ENCODE measurements at regions not wholly inside any gene's neighbourhood (a gene's known extent, or its start where the extent isn't known, plus 50 kb on each side); places are given as distances from the start of the nearest gene placed in this dataset.

- DNase-seq, result no peak
- Histone ChIP-seq H2BK120ac (ENCODE audit: low read depth, low read length, poor library complexity, severe bottlenecking) (no peak overlapping the region), H4K5ac (ENCODE audit: insufficient read length, low read depth, low read length) (no peak overlapping the region), H3K27ac (ENCODE audit: insufficient read length, low read depth, low read length) (no peak overlapping the region), H4K91ac (ENCODE audit: insufficient read length, low read depth, low read length) (no peak overlapping the region), H2BK15ac (ENCODE audit: low read depth, low read length) (no peak overlapping the region), H3K79me1 (ENCODE audit: insufficient read depth, low read depth, low read length, poor library complexity, severe bottlenecking) (no peaks in the 10 kb centered on the region), H3K9me3 (ENCODE audit: control insufficient read depth, low read depth, low read length) (no peaks in the 10 kb centered on the region), H3K9ac (ENCODE audit: extremely low read depth, insufficient read length, low read length) (no peak overlapping the region), H3K4me1 (ENCODE audit: insufficient read depth, low read length) (no peaks in the 10 kb centered on the region), H3K18ac (ENCODE audit: insufficient read length, low read depth, low read length) (no peak overlapping the region), H4K8ac (replicated peaks; ENCODE audit: insufficient read length, low read depth, low read length) (no peak overlapping the region), H3K79me2 (ENCODE audit: insufficient read depth, low read length) (no peaks in the 10 kb centered on the region), H3K4me2 (ENCODE audit: insufficient read depth, insufficient read length, low read length) (no peak overlapping the region), H3K56ac (ENCODE audit: insufficient read length, low read depth, low read length) (no peak overlapping the region), H3K4ac (ENCODE audit: low read depth, low read length) (no peak overlapping the region), H3K23me2 (ENCODE audit: insufficient read length, low read depth, low read length, poor library complexity, severe bottlenecking) (no peaks in the 10 kb centered on the region), H2BK20ac (ENCODE audit: low read depth, low read length, poor library complexity, severe bottlenecking) (no peak overlapping the region), H3K27me3 (ENCODE audit: insufficient read depth, low read length) (no peaks in the 10 kb centered on the region), H3K14ac (ENCODE audit: insufficient read depth, low read length) (no peak overlapping the region), H2BK12ac (ENCODE audit: insufficient read length, low read depth, low read length) (no peak overlapping the region), H2BK5ac (ENCODE audit: insufficient read length, low read length) (no peak overlapping the region), H3K23ac (ENCODE audit: insufficient read length, low read depth, low read length) (no peak overlapping the region), H3T11ph (ENCODE audit: low read length) (no peak overlapping the region), H2AK5ac (ENCODE audit: insufficient read length, low read length) (no peak overlapping the region), H4K20me1 (ENCODE audit: control insufficient read depth, insufficient read depth, insufficient read length) (no peaks in the 10 kb centered on the region), H2AFZ (ENCODE audit: low read length) (no peak overlapping the region)
- Mint-ChIP-seq H3K36me3 (ENCODE audit: insufficient read depth in 1 of 3, low read depth in 3 of 3) (no peaks in the 10 kb centered on the region), H3K4me1 (peaks cover 9 to 15% of the 10 kb centered on the region in 2 experiments), H3K27me3 (ENCODE audit: low read depth) (no peaks in the 10 kb centered on the region), H3K4me3 (no peak overlapping the region), H3K9me3 (no peaks in the 10 kb centered on the region), H3K27ac (no peak overlapping the region; a peak in 1 of 7 replicates)
- TF ChIP-seq CTCF (conservative IDR thresholded peaks at IDR 0.05), result no peak
- WGBS (ENCODE audit: extremely low coverage, insufficient read length, low lambda C conversion rate), result no CpG with 5 or more reads among the region's 1 CpG
Observed at GRCh38 chr5:106290841-106291240, 1379.9 kb downstream of the EFNA5 start.
